ENCODE measurements at regions not wholly inside any gene's neighbourhood (a gene's known extent, or its start where the extent isn't known, plus 50 kb on each side); places are given as distances from the start of the nearest gene placed in this dataset.
"Not testable (repeated sequence)": the region's sequence is repeated elsewhere in the genome, so short reads cannot be mapped to it uniquely, and the experiment has no call there.

DNA sequence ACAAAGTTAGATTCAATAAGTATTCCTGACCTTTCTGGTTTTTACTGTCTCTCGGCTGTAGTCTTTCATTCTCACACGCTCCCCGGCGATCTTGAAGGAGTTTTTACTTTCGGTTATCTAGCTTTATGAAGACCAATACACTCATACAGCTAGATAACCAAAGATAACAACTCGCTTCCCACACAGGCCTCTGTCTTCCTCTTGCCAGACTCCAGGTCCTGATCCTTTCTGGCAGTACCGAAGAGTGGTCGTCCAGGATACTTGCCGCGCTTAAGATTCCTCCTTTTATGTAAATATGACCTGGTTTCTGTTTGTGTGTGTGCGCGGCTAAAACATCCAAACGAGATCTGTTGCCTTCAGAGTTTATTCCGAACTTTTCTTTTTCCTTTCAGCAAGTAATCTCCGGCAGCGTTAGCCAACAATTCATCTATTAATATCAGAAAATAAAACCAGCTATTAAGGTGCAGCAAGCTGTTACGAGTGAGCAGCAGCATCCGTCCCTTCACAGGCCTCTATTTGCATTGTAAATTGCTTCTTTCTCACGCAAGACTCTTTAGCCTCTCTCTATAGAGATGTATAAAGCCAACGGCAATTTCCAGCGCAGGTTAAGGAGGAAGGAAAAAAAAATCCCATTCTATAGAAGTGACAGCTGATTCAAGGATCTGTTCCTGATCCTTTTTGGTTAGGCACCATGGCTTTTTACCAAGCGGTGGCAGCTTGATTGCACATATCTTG, 216.1 kb downstream of the MEF2C start:
- DNase-seq = peak in 1 of 2 donors; percentile 16

DNA sequence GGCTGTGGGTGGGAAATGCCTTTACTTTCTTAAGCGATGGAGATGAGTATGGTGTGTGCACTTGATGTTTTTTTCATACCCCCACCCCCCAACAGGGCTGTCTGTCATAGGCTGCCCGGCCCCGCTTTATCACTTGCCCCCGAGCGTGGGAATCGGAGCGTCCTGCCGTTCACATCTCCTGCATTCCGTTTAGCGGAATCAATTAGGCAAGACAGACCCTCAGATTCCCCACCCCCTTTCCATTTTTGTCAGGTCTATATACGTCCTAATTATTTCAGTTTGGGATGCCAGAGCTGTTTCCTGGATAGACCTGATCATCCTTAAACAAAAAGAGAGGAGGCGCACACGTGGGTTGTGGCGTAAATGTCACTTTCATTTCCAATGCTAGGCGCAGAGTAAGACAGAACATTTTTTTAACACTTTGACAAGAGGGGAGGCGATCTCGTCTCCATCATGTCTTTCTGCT, 217.2 kb downstream of the MEF2C start:
- DNase-seq = no peak

DNA sequence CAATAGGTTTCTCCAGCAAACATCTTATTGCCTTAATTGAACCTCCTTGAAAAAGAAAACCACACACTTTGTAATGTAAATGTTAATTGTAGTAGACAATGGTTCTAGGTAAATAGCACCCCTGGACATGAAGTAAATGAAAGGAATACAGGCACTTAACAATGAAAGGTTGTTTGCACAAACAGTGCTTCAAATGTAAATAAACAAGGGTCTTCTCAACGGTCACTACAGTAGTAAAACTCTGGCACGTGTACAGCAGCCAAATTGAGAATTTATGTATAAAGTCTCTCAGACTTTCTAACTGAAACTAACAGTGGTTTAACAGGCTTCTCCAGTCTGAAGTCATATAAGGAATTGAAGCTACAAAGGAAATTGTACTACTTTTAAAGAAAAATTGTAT, 218.3 kb downstream of the MEF2C start:
- DNase-seq = no peak

DNA sequence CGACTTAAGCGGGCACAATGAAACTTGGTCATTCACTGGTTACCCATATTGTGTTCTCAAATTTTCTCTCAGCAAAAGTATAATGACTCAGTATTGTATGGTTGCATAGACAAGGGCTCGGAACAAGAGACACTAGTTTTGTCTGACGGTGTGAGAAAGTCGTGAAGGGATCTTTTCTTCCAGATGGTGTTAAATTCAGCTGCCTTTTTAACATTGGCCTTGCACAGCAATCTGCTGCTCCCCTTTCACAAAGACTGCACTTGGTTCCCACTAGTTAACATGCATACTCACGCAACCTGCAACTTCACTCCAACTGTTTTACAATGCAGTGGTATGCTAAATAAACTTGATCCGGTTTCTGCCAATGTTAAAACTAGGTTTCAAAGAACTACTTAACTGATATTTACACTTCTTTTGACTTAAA, 219.2 kb downstream of the MEF2C start:
- DNase-seq = no peak

DNA sequence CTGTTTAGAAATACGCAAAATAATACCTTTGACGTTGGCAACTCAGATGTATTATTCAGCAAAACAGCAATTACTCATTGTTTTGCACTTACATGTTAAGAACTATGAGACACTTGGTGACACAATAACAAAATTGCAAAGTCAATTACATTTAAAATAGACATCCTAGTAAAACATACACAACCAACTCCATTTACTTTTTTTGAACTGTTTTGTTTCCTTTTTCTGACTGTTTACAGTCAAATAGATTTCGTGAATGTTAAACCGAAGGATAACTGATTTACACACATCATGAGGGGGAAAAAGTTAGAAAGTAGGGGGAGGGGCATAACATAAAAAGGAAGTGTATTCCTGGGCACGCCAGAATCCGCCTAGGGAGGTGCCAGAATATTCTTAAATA, 220.1 kb downstream of the MEF2C start:
- DNase-seq = no peak

DNA sequence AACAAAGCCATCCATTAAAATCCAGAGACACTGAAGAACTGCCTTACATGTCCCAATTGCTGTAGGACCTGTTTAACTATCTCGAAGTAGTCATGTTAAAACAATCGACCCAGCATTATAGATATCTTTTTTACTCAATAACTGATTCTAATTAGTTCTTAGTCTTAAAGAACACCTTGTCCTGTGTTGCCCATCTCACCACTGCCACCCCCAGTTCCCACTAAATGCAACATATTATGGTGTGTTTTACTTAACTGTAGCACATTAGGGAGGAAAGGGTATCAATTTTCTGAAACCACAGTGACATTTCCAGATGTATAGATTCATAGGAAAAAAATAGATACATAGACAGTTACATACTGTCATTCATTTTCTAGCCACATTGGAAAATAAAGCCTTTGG, 221.2 kb downstream of the MEF2C start:
- no peak for DNase-seq

DNA sequence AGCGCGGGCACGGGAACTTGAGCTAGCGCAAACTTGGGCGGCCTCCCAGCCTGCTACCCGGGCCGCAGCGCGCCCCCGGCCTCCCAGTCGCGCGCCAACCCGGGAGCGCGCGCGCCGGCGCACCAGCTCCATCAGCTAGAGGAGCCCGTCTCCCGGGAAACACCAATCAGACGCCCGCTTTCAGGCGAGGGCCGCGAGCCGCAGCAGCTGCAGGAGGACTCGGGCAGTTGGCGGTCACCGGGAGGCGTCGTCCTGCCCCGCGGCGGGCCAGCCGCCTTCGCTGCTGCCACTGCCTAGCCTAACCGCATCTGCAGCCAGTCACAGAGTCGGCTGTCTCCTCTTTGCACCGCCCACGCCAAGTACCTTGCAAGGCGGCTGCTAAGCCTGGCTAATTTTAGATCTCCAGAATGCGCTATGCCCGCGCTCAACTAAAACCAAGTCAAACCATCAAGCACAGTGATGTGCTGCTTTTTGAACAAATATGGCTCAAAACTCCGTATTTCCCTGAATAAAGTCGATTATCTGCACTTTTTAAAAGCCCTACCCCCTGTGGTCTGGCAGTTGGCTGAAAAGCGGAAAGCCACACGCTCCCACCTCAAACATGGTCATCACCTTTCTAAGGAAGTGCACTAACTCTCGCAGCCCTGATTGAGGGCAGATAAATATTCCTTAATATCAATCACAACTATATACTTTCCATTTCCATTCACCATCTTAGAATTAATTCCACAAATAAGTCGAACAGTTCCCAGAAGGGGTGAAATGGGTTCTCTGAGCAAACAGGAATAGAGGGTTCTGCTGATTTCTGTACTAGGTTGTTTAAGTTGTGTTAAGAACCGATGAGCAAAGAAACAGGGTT, 221.8 kb downstream of the MEF2C start:
- DNase-seq = no peak

DNA sequence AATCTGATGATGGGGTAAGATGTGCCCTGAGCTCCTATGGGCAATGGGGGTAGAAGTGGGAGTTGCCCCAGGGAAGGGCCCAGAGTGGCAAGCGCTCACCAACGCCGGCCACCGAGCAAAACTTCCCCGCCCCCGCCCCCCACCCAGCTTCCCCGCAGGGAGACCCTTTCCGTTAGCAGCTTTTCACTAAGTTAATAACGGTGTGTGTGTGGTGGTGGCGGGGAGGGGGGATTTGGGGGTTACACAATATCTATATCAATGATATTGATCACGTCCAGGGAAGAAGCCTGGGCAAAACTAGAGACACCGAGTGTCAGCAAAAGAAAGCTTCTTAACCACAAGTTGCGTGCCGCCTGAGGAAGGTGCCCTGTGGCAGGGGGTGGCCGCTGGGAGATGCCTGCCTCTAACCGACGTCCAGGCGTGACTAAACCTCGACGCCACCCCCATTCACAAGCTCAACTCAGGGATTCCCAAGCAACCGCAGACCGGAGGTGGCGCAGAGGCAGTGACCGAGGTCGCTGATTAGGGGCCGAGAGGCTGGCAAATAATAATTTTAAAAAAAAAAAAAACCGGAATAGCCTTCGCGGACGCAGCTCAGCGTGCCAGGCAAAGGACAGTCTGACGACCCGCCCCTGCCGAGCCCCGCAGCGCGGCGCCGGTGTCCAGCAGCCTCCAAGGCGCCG, 222.6 kb downstream of the MEF2C start:
- DNase-seq = peak; percentile 34 to 40

DNA sequence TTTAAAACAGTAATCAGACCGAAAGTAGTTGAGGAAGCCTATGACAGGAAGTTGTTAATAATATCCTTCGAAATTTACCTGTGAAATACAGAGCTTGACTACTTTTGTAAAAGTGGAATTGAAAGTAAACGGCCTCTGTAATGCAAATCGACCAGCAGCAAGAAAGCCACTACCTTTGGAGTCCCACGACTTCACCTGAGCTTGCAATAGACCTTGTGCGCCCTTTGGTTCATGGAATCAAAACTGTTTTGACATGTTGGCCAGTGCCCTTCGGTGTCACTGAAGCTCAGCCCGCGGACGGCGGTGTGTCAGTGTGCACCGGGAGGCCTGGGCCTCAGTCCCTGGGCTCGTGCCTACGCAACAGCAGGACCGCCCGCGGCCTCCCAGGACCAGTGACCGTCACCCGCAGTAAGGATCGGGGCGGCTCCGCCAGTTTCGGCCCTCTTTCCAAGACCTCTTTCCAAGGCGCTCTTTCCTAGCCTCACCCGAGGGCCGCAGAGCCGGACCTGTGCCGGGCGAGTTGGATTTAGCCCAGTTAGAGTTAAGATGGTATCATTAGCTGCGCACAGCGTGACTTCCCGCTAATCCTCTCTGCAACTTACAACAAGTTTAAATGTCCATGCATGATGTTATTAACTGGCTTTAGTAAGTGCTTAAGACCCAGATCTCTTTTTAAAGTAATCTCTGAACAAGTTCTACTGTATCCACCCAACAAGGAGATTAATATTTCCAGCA, 223.3 kb downstream of the MEF2C start:
- no peak for DNase-seq

DNA sequence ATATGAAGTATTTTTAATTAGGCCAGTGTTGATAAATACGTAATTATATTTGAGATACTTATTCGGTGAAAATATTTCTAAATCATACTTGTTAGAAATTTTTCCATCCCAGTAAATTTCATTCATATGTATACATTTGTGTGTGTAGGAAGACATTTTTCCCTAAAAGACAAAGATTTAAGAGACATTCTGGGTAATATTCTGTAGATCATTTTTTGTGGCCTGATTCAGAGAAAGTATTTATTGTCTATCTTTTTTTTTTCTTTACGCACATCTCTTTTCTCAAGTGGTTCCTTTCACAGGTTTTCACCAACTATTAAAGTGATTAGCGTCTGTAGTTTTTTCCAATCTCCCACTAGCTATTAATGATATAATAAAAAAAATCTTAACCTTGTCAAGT, 224.1 kb downstream of the MEF2C start:
- DNase-seq = no peak

DNA sequence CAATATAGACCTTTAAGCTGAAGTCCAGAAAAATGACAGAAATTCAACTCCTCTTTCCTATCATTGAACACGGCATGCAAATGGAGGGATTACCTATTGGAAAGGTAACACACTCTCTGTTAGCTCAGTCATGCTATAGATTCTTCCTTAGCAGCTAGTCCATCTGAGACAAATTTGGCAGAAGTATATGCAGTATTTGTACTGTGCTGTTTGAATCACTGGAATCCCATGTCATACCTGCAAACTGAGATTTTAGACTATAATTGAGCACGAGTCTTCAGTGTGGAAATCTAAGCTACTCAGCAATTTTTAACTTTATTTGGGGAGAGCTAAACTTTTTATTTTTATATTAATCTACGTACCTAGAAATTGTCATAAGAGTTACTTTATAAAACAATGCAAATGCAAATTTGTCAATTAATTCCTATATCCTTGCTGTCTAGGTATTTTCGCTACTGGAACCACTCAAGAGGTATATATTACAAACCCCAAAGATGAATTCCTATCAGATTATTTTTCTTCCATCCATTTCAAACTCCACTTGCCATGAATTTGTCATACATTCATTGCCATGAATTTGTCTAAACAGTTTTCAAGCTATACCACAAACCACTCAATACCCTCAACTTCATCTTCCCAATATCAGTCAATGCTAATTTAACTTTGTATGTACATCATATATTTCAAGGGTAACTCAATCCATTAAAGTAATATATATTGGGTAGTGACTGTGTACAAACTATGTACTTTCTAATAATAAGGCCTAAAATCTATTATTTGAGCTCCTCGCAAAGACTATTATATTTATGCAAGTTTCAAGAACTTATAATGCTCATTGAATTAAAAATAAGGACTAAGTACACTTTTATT, 224.8 kb downstream of the MEF2C start:
- no peak for DNase-seq

DNA sequence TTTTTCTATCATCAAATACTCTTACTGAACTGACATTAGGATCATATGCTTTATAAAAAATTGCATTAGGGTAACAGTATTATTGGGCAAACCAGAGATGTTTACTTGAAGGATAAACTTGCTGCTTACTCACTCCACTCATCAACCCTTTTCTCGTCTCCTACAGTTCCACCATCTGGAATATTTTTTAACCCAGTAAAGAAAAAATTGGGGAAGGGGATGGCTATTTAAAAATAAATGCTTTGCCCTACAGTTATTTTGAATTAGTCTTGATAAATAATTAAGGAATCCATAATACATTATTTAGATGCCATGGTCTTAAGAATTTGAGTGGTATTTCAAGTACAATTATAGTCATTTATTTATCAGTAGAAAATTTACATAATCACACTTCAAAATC, 225.8 kb downstream of the MEF2C start:
- no peak for DNase-seq

DNA sequence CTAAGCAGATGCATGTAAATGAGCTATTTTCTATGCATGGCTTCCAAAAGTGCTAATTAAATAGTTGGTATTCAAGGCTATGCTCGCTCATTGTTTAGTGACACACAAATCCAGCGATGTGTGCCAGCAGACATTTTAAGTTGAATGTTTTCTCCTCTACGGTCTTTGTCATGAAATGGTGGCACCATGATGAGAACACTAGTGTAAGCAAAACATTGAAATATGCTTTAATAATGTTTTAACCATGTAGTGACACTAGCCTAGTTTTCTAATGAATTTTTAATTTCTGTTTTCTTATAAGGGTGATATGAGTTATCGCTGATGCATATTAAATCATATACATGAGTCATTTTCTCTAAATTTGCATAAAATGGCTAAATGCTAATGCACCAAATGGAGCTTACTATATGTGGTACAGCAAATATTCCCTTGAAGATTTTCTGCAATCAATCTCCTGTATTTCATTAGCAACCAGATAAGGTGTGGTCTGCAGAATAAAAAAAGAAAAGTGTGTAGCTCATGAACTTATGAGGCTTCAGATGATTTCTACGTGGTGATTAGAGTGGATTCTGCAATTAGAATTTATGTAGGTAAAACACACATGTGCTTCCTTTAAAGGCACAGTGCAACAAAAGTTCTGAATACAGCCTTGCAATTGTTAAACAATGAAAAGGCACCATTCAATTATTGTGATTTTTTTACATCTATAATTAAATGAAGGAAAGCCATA, 226.6 kb downstream of the MEF2C start:
- no peak for DNase-seq

DNA sequence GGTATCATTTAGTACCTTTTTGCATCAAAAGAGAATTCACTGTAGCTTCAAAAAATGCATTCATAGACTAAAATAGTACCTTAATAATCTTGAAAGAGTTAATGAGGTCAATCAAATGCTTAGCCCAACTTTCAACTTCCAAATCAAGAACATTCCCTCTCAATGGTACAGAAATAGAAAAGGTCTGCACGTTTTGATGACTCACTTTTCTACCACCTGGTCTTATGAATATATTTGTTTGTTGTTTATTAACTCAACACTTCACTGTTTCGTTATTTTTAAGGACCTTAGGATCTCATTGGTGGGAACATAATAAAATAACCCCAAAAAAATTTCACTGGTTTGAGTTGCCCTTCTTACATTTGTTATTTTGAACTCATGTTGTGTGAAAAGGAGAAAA, 229.5 kb downstream of the MEF2C start:
- DNase-seq = no peak

DNA sequence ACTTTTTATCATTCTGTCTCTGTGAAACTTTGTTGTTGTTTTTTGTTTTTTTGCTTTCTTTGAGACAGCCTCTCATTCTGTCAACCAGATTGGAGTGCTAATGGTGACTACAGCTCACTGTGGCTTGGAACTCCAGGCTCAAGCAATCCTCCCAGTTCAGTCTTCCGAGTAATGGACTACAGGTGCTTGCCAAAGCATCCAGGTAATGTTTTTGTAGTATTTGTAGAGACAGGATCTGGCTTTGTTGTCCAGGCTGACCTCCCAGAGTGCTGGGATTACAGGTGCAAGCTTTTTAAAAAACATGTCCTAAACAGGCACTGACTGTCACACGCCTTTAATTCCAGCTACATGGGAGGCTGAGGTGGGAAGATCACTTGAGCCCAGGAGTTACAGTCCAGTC, 235.1 kb downstream of the MEF2C start:
- DNase-seq = no peak

DNA sequence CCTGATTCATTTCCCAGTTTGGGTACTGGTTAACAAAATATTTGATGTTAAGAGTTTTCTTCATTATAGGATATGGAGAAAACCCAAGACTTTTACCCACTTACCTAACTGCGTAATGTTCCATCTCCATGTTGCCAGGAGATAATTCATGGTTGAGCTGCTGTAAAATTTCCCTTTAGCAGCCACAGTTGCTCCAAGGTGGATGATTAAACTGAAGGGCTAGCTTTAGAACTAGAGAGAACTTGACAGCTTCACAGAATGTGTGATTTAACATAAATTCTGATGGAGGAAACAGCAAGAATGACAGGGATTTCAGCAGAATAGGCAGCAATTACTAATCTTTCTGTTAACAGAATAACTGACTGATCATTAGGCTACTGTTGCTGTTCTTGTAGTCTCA, 236.1 kb downstream of the MEF2C start:
- DNase-seq = no peak

DNA sequence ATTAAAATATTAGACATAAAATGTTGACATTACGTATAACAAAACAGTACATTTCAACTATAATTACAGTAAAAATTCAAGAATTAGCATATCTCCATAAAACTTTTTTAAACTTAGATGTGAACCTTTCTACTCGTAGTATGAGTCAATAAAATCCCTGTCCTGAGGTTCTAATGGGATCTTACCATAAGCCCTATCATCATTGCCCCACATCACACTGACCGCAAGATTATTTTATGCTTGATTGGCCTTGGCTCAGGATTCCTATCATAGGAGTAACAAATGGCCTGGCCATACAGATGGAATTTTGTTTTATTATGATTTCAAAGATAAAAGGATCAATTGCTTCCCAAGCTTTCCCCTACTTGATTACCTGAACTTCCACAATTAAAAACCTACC, 238.3 kb downstream of the MEF2C start:
- DNase-seq = no peak

DNA sequence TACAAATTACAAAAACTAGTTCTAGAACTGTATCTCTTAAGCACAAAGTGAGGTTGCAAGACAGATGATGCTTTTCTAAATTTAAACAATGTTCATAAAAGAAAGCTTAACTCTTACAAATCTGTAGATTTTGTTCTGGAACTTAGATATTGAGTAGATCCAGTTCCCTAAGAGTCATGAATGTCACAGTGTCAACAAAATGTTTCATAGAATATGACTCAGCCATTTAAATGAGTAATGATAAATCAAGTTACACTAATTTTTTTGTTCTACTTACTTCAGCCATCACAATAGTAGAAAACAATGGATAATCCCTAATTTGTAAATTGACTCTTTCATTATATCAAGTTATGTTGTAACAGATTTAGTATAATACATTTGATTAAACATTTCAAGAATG, 239.7 kb downstream of the MEF2C start:
- DNase-seq = no peak

DNA sequence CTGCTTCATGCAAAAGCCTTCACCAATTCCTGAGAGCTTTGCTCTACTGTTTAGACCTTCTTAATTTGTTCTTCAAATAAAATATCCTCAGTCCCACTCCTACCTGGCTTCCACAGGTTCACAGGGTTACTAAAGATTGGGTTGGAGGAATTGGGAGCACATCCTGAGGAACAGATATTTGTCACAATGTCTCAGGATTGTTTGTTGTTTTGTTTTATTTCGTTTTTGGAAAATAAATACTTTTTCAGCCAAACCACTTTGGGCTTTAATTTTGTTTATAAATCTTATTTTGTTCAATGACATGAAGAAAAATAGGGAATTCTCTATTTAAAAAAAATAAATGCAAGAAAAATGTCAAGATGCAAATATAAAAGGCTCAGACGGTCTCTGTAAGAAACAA, 249.0 kb downstream of the MEF2C start:
- DNase-seq = no peak

DNA sequence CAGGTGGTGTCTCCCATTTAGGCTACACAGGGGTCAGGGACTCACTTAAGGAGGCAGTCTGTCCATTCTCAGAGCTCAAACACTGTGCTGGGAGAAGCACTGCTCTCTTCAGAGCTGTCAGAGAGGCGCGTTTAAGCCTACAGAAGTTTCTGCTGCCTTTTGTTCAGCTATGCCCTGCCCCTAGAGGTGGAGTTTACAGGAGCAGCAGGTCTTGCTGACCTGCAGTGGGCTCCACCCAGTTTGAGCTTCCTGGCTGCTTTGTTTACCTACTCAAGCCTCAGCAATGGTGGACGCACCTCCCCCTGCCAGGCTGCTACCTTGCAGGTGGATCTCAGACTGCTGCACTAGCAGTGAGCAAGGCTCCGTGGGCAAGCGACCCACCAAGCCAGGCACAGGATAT, 260.1 kb downstream of the MEF2C start:
- DNase-seq = not testable (repeated sequence)

DNA sequence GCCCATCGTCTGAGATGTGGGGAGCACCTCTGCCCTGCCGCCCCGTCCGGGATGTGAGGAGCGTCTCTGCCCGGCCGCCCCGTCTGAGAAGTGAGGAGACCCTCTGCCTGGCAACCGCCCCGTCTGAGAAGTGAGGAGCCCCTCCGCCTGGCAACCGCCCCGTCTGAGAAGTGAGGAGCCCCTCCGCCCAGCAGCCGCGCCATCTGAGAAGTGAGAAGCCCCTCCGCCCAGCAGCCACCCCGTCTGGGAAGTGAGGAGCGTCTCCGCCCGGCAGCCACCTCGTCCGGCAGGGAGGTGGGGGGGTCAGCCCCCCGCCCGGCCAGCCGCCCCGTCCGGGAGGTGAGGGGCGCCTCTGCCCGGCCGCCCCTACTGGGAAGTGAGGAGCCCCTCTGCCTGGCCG, 267.2 kb downstream of the MEF2C start:
- not testable (repeated sequence) for DNase-seq
